ENCODE measurements at regions not wholly inside any gene's neighbourhood (a gene's known extent, or its start where the extent isn't known, plus 50 kb on each side); places are given as distances from the start of the nearest gene placed in this dataset.
"Not testable (repeated sequence)": the region's sequence is repeated elsewhere in the genome, so short reads cannot be mapped to it uniquely, and the experiment has no call there.

GRCh38 chr13:18248533-18249240, 932.9 kb downstream of the TUBA3C start:
- not testable (repeated sequence) for TF ChIP-seq MAX (IDR thresholded peaks at IDR 0.05; ENCODE audit: low read depth, low read length); ZSCAN29 (IDR thresholded peaks at IDR 0.05); CTCF (IDR thresholded peaks at IDR 0.05 in 2 of 3, conservative IDR thresholded peaks at IDR 0.05 in 1 of 3; ENCODE audit: control insufficient read depth in 2 of 3, extremely low read depth in 1 of 3, insufficient read depth in 1 of 3, low read depth in 3 of 3, low read length in 3 of 3); CEBPB (IDR thresholded peaks at IDR 0.05; ENCODE audit: borderline replicate concordance in 1 of 2, low read depth in 2 of 2, low read length in 2 of 2); ZNF274 (IDR thresholded peaks at IDR 0.05; ENCODE audit: insufficient read depth, insufficient read length); EZH2 (IDR thresholded peaks at IDR 0.05; ENCODE audit: borderline replicate concordance, control insufficient read depth, low read depth, low read length); RAD21 (IDR thresholded peaks at IDR 0.05; ENCODE audit: insufficient read depth, low read depth, low read length); ZNF207 (IDR thresholded peaks at IDR 0.05; ENCODE audit: borderline replicate concordance); NRF1 (conservative IDR thresholded peaks at IDR 0.05; ENCODE audit: low read depth, low read length); MEF2B (IDR thresholded peaks at IDR 0.05; ENCODE audit: partially characterized antibody, poor library complexity, severe bottlenecking); ZBTB33 (IDR thresholded peaks at IDR 0.05); SIN3A (IDR thresholded peaks at IDR 0.05; ENCODE audit: low read depth, low read length)

Data from GM12878 (cell line).